HG03135 (cell line): ENCODE measurements at regions not wholly inside any gene's neighbourhood (a gene's known extent, or its start where the extent isn't known, plus 50 kb on each side); places are given as distances from the start of the nearest gene placed in this dataset.
"Not testable (repeated sequence)": the region's sequence is repeated elsewhere in the genome, so short reads cannot be mapped to it uniquely, and the experiment has no call there.

ENCODE experiments used
- ATAC-seq: cut with Tn5 transposase; IDR thresholded peaks from one replicate; pipeline ENCODE4 v1.9.1; 2021; ENCODE audit warnings: mild to moderate bottlenecking, moderate library complexity; ENCODE audit not compliant: unreplicated experiment

DNA sequence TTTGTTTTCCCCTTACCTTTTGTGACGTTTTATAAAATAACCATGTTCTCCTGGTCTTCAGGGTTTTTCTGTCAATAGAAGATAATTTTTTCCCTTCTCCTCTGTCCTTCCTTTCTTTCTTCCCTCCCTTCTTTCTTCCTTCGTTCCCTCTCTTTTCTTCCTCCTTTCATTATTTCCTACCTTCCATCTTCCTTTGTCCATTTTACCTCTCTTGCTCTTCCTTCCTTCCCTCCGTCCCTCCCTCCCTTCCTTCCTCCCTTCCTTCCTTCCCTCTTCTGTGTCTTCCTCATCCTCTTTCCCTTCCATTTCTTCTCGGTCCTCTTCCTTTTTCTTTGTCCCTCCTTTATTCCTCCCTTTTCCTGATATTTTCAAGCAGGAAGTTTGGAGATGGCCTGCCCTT, 128.2 kb downstream of the TEX36 start:
- no peak for ATAC-seq

DNA sequence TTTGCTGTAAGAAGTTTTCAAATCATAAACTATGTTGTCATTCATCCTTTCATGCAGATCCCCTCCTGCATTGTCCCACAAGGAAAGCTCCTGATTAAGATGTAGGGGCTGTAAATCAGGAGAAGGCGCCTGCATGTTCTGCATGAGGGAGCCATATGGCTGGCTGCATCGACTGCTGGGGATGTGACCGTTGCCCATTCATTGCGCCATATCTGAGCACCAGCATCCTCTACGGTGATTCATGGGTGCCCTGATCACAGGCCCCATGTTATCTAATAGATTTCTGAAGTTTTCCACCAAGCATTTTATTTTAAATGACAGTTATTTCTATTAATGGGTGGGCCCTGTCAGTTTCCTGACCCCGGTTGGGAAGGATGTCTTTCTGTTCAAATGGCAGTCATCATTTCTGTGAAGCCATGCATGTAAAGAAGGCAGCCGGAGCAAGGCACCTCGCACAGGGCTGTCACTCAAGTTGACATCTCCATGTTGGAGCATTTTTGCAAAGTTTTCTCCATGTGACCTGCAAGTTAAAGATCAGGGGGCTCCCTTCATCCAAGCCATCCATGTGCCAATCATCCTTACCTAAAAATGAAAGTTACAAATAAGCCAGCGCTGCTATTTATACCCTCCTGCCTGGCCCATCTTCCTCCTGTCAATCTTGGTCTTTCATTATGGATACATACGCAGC, 128.8 kb downstream of the TEX36 start:
- no peak for ATAC-seq

DNA sequence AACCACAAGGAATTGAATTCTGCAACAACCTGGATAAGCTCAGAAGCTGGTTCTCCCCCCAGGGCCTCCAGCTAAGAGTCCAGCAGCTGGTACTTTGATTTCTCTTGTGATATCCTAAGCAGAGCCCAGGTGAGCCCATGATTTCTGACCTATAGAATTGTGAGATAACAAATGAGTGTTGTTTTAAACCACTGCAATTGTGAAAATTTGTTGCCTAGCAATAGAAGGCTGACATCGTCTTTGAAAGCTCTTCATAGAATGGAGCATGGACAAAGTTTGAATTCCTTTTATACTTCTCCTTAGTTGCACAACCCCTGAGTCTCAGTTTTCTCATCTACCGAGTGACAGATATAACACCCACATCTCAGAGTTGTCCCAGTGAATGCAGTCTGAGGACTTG, 129.9 kb downstream of the TEX36 start:
- no peak for ATAC-seq

DNA sequence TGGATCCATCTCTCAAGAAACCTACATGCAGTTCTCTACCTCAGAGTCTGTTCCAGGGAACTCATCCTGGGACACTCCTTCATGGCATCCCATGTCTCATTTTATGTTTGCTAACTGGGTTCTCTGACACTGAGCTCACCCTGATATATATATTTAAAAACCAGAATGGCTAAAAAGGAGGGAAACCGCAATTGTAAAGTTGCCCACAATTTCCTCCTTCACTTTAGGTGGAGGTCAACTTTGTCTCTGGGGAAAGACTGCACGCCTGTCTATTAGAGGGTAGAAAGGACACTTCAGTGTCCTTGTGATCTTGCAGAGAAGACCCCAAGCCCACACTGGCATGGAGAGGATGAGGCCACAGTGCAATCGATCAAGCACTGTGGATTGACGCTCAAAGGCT, 131.7 kb downstream of the TEX36 start:
- no peak for ATAC-seq

DNA sequence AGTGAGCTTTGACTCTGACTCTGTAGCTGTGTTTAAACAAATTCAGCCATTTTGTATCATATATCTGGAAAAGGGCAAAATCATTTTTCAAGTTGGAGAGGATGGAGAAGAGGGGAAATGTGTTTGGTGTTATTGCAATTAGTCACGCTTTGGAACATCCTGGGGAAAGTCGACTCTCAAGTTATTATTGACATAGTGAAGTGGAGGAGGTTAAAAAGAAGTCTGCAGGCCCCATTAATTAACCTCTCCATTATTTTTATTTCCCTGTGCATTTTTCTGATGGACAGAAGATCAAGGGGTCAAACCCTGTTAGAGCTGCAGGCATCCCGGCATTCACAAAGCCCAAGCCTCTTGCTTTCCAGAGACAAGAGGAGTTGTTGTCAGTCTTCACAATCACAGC, 132.6 kb downstream of the TEX36 start:
- ATAC-seq = no peak

DNA sequence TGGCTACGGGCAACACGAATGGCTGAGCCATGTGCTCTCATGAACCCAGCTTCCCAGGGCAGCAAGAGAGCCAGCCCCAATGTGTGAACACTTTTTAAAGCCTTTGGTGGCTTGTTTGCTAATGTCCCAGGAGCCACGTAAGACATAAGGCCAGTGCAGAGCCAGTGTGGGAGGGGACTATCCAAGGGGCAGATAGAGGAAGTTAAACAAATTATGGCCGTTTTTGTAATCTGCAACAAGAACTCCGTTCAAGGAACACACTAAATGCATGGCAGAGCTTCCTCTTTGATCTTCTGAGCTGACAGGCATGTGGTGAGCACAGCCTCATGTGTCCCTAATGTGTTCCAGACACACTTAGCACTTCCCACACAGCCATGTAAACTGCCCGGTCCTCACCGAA, 133.3 kb downstream of the TEX36 start:
- ATAC-seq = no peak

DNA sequence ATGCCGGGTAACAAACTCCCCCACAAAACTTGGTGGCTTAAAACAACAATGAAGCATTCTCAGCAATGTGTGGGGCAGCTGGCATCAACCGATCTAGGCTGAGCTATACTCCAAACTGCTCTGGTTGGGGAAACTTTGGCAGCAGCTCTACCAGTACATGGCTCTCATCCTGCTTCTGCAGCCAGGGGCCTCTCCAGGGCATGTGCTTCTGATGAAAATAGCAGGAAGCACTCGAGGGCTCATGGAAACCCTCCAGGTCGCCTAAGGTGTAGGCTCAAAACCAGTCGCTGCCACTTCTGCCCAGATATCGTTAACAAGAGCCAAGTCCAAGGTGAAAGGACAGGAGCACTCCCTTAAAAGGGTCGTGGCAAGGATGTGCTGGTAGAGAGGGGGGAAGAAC, 134.1 kb downstream of the TEX36 start:
- ATAC-seq = no peak

DNA sequence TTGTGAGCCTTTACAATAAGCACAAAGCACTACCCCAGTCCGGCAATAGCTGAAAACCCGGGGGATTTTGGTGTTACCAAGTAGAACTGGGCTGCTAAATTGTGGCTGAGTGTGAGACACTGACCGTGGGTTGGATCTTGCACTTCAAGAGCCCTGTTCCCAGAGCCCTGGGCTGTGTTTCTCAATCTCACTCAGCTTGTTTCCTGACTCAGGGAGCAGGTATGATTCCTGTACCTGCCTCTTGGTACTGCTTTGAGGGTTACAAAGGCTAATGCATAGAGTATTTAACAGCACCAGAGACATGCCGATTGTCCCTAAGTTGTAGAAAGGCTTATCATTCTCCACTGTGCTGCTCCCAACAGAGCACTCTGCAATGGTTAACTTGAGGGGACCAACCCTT, 134.6 kb downstream of the TEX36 start:
- no peak for ATAC-seq

DNA sequence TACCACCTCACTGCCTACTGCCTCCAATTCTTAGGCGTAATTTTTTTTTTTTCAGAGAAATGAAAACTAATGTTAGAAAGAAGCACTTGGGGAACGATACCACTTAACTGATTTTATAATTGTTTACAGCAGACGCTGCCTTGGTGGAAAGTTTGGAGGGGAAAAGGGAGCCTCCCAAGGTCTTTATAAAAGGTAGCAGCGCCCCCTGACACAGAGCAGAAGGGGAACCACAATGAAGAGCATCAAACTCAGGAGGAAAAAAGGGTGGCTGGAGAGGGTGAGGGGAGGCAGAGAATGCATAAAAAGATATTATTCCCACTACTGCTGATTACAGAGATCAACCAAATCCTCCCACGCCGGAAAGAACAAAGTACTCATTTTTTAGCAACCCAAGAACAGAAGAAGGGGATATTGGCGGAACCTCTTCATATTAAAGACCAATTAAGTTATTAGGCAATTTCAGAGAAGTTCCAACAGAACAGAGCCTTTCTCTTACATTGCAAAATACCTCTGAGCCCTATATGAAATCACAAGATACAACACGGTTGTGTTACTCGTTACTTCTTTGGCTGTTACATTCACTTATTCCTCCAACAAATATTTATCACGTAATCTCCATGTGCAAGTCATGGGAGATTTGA, 135.8 kb downstream of the TEX36 start:
- ATAC-seq = no peak

DNA sequence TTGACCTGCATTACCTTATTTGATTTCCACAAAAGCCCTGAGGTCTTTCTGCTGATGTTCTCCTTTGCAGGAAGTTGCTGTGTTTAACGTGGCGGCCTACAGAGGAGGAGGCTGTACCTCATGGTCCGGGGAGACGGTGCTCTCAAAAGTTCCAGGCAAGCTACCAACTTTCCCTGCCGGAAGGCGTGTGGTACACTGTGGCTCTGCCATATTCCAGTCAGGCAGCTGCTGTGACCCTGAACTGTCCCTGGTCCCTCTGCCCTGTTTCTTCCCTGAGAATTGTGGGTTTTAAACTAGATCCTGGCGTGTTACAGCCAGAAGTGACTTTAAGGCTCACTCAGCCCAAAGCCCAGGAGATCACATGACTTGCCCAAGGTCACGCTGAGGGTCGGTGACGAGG, 139.2 kb downstream of the TEX36 start:
- no peak for ATAC-seq

DNA sequence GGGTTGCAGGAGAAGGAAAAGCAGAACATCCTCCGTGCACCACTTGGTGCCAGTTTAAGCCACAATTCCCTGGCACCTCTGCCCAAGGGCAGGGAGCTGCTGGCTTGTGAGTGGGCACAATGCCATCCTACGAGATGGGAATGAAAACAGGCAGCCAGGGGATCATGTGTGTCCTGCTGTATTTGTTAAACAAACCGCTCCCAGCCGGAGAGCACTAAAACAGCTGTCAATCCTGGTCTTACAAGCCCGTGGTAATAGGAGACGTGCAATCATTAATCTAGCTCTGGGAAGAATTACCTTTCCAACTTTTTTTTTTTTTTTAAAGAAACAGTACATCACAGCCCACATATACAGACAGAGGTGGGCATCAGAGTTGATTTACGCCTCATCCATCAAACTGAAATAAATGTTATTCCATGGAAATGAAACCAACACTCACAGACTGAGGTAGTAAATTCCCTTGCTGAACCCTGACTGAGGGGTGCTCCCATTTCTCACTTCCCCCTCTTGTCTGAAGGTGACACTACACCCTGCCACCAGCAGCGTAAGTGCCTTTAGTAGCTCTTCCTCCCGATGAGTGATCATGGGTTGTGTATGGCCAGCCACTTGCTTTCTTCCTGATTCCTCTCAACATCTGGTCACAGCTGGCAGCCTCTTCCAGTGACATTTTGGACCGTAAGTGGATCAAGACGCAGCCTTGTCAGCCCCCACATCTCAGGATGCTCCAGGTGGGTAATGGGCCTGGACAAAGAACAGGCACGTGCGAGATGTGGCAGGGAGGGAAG, 143.8 kb downstream of the TEX36 start:
- no peak for ATAC-seq

DNA sequence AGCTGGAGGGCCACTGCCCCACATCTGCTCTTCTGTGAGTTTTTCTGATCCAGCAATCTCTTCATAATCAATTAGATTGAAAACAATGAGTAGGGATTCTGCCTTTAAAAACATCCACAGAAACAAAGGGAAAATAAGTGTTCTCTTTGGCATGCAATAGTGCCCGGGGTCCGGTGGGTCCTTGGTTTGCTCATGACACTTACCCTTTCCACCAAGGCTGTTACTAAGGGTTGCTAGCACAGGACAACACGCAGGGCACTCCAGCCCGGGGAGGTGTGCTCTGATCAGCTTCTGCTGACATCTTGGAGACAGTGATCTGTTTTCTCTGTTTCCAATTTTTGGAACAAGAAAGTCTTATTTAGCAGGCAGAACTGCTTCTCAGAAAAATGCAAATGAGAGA, 146.7 kb downstream of the TEX36 start:
- no peak for ATAC-seq

DNA sequence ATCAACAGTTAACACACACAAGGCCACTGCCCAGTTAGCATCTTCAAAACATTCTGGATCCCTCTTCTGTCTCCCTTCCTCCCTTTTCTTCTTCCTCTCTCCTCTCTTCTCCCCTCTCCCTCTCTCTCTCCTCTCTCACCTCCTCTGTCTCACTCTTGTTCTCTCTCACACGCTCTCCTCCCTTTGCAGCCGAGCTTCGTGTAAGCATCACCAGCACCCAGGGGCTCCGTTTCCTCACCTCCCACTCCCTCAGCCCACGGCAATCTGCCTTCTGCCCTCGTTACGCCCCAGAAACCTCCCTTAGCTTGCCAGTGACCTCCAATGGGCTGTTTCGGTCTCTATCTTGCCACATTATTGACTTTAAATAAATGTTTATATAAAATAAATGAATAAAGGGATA, 147.4 kb downstream of the TEX36 start:
- no peak for ATAC-seq

DNA sequence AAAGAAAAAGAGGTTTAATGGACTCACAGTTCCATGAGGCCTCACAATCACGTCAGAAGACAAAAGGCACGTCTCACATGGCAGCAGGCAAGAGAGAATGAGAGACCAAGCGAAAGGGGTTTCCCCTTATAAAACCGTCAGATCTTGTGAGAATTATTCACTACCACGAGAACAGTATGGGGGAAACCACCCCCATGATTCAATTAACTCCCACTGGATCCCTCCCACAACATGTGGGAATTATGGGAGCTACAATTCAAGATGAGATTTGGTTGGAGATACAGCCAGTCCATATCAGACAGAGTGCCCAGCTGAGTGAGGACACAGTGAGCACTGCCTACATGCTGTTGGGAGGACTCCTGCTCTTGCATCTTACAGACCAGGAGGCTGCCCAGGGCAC, 148.4 kb downstream of the TEX36 start:
- no peak for ATAC-seq

DNA sequence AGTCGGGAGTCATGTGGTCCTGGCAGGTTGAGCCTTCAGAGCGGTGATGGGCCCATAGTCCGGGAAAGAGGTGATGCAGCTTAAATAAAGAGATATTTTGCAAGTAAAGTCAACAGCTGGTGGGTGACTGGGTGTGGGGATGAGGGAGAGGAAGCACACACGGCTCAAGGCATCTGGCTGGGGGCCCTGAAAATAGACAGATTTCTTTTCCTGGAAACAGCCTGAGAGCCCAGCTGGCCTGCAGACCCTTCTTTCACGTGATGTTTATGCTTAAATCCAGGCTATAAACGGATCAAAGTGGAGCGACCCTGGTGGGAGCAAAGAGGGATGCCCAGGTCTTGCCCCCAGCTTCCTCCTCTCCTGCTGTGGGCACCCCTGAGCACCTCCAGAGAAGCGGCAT, 149.1 kb downstream of the TEX36 start:
- no peak for ATAC-seq

DNA sequence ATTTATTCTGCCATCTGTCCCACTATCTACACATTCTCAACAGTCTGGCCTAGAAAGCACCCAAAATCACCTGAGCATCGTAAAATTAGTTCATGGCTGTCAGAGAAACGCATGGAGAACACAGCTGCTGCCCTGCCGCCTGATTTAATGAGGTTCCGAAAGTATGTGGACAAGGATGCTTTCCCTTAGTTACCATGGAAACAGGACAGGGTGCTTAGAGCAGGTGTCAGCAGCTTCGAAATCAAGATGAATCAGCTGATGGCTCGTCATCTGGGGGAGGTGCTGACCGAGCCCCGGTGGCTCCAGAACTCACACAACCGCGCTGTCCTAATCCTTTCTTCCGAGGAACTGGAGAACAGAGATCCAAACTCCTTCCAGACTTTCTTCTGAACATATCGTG, 151.5 kb downstream of the TEX36 start:
- ATAC-seq = no peak

DNA sequence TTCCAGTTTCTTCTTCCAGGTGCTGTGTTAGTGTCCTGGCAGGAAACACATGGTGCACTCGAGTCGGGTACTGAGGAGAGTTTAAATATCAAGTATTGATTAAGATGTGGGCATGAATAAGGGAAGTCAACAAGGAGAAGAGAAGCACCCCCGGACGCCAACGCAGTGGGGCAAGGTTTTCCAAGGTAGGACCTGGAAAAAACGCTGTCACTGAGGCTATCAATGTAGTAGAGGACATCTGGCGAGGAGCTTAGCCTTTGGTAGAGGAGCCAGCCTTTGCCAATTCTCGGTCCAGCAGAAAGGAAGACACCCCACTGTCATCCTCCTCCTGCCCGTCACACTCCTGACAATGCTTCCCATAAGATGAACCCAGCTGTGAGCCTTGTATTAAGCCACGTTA, 159.6 kb downstream of the TEX36 start:
- no peak for ATAC-seq

DNA sequence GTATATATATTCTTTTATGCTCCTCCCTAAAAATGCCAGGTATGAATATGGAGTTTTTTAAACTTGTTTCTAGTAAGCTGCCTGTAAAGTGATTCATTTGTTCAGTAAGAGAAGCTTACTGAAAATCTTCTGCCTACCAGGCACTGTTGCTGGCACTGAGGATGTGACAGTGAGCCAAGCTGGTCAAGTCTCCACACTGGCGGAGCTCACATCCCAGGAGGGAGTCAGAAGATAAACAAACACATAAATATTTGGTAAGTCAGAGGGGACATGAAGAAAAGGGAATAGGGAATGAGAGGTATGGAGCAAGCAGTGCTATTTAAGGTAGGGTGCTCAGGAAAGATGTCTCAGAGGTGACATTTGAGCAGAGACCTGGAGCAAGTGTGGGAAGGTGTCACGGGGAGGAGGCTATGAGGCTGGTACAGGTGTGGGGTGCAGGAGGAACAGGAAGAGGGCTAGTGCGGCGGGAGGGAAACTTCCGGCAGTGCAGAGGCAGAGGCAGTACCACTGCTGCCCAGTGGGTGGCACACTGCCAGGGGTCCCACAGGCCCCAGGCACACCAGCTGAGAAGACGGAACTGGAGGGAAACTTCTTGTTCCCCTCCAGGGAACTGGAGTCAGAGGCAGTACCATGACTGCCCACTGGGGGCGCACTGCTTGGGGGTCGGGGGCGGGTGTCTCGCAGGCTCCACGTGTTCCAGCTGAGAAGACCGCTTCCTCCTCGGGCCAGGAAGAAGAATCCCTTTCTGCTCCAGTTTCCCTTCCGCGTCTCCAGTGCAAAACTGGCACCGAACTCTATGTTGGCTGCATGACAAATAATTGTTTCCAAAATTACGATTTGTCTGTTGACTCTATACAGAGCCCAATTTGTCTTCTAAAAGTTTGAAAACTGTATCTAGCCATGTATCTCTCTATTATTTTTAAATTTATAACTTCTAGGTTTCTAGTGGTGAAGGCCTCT, 161.0 kb downstream of the TEX36 start:
- peak; percentile 70 for ATAC-seq

DNA sequence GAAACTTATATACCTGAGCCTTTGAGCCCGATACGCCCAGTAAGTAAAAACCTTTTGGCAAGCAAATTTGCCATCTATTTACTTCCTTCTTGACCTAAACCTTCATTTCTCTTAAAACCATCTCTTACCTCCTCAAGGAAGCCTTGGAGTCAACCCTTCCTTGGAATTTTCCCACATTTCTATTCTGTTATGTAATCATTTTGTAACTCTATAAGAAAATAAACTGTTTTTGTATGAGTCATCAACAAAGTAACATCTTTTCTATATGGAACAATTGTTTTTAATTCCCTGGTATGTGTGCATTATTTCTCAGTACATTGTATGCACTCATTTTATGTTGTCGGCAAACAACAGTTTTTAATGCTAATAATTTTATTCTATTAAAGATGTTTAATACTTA, 162.0 kb downstream of the TEX36 start:
- no peak for ATAC-seq

DNA sequence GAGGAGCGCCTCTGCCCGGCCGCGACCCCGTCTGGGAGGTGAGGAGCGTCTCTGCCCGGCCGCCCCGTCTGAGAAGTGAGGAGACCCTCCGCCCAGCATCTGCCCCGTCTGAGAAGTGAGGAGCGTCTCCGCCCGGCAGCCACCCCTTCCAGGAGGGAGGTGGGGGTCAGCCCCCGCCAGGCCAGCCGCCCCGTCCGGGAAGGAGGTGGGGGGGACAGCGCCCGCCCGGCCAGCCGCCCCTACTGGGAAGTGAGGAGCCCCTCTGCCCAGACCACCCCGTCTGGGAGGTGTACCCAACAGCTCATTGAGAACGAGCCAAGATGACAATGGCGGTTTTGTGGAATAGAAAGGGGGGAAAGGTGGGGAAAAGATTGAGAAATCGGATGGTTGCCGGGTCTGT, 164.6 kb downstream of the TEX36 start:
- ATAC-seq = not testable (repeated sequence)

DNA sequence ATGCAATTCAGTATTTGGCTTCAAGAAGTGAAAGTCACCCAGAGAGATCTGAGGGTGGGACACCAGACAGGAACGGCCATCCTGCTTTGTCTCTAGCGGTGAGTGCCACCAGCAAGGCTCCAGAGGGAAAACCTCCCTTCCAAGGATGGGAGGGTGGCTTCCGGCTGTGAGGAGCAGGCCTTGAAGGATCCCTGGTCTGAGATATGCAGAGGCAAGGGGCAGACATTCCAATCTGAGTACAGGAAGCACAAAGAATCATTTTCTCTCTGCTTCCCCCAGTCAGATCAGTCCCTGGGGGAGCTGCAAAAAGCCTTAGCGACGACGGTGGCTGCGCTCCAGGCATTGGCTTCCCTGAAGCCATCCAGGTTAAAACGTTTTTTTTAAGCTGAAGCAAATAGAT, 167.4 kb downstream of the TEX36 start:
- no peak for ATAC-seq
